GM18951 (cell line): ENCODE measurements at regions not wholly inside any gene's neighbourhood (a gene's known extent, or its start where the extent isn't known, plus 50 kb on each side); places are given as distances from the start of the nearest gene placed in this dataset.

Source experiments
- POLR2A ChIP-seq: IDR thresholded peaks from 4 replicates; pipeline ENCODE4 v1.6.1; 2011; ENCODE audit warnings: mild to moderate bottlenecking; ENCODE audit not compliant: insufficient read length, insufficient read depth; ENCODE audit errors: extremely low read depth
- in situ Hi-C: fragments of 300-500 bp; cut with MboI; formaldehyde crosslinking; loops from one replicate; pipeline ENCODE4 v1.12.0; 2022; ENCODE audit warnings: low sequenced_read_pairs, mixed read lengths, inconsistent platforms; ENCODE audit not compliant: unreplicated experiment

- TF ChIP-seq POLR2A = no peak
- in situ Hi-C loops = no loop called here
Observed at GRCh38 chr2:51559026-51559425, 527.1 kb upstream of the NRXN1 start.

GRCh38 chr2:51553476-51553875 is 521.5 kb upstream of the NRXN1 start:
- no peak for TF ChIP-seq POLR2A
- in situ Hi-C loops = no loop called here

- in situ Hi-C loops = no loop called here
- no peak for TF ChIP-seq POLR2A
Observed at GRCh38 chr2:51535763-51536162, 503.8 kb upstream of the NRXN1 start.

GRCh38 chr2:51534166-51534565 is 502.2 kb upstream of the NRXN1 start:
- in situ Hi-C loops = no loop called here
- no peak for TF ChIP-seq POLR2A

GRCh38 chr2:51528156-51528555 is 496.2 kb upstream of the NRXN1 start:
- TF ChIP-seq POLR2A = no peak
- in situ Hi-C loops = no loop called here

GRCh38 chr2:51526766-51527165 is 494.8 kb upstream of the NRXN1 start:
- no peak for TF ChIP-seq POLR2A
- in situ Hi-C loops = no loop called here

GRCh38 chr2:51516667-51517066 is 484.7 kb upstream of the NRXN1 start:
- no peak for TF ChIP-seq POLR2A
- in situ Hi-C loops = no loop called here

GRCh38 chr2:51511002-51511401 is 479.1 kb upstream of the NRXN1 start:
- in situ Hi-C loops = no loop called here
- no peak for TF ChIP-seq POLR2A

GRCh38 chr2:51510303-51510702 is 478.4 kb upstream of the NRXN1 start:
- TF ChIP-seq POLR2A = no peak
- in situ Hi-C loops = no loop called here

GRCh38 chr2:51505533-51505932 is 473.6 kb upstream of the NRXN1 start:
- TF ChIP-seq POLR2A = no peak
- in situ Hi-C loops = no loop called here

- no peak for TF ChIP-seq POLR2A
Observed at GRCh38 chr2:51490576-51491234, 458.8 kb upstream of the NRXN1 start.

GRCh38 chr2:51484605-51485004 is 452.7 kb upstream of the NRXN1 start:
- no peak for TF ChIP-seq POLR2A
- in situ Hi-C loops = no loop called here

More at GRCh38 chr2:51490576-51491234, 458.8 kb upstream of the NRXN1 start:
- in situ Hi-C loops = no loop called here

GRCh38 chr2:51483720-51484119 is 451.8 kb upstream of the NRXN1 start:
- TF ChIP-seq POLR2A = no peak

GRCh38 chr2:51472783-51473182 is 440.9 kb upstream of the NRXN1 start:
- TF ChIP-seq POLR2A = no peak
- in situ Hi-C loops = no loop called here

More at GRCh38 chr2:51483720-51484119, 451.8 kb upstream of the NRXN1 start:
- in situ Hi-C loops = no loop called here

GRCh38 chr2:51472300-51472699 is 440.4 kb upstream of the NRXN1 start:
- no peak for TF ChIP-seq POLR2A
- in situ Hi-C loops = no loop called here
